Activated CD8-positive, alpha-beta memory T cell treated with anti-CD3 and anti-CD28 coated beads, Interleukin-2, amount 10 ng/mL, durations not matched to agents 7 days and 5 days (primary cell): ENCODE measurements at regions not wholly inside any gene's neighbourhood (a gene's known extent, or its start where the extent isn't known, plus 50 kb on each side); places are given as distances from the start of the nearest gene placed in this dataset.

ENCODE experiments used
- ATAC-seq: fragments of 150-1000 bp; cut with Tn5 transposase; one replicate; pipeline ENCODE4 v1.10.0; 2021; ENCODE audit warnings: moderate library complexity
- CTCF ChIA-PET: fragments of 350-600 bp; sonication (Branson Sonifier 250); formaldehyde crosslinking; loops from one replicate; lab custom pipeline; 2021; ENCODE audit warnings: antibody characterized with exemption; lab: Charles Lee
- DNase-seq: peaks from one replicate; pipeline ENCODE4 v3.0.0-alpha.2; 2020
- H3K27ac Mint-ChIP-seq: one replicate; pipeline ENCODE4 v1.8.0; 2021; ENCODE audit warnings: mild to moderate bottlenecking, mixed read lengths
- H3K27me3 Mint-ChIP-seq: one replicate; pipeline ENCODE4 v1.8.0; 2021; ENCODE audit warnings: mixed read lengths
- H3K36me3 Mint-ChIP-seq: one replicate; pipeline ENCODE4 v1.8.0; 2021; ENCODE audit warnings: mild to moderate bottlenecking, mixed read lengths
- H3K4me1 Mint-ChIP-seq: one replicate; pipeline ENCODE4 v1.8.0; 2021; ENCODE audit warnings: mixed read lengths
- H3K4me3 Mint-ChIP-seq: one replicate; pipeline ENCODE4 v1.8.0; 2021; ENCODE audit warnings: mild to moderate bottlenecking, moderate library complexity, mixed read lengths
- H3K9me3 Mint-ChIP-seq: one replicate; pipeline ENCODE4 v1.8.0; 2022; ENCODE audit warnings: low read depth, mixed read lengths

- no peaks in the 10 kb centered on the region for H3K9me3 Mint-ChIP-seq
- peaks cover 4% of the 10 kb centered on the region for H3K4me1 Mint-ChIP-seq
- DNase-seq (no peak), ATAC-seq (no peak)
- peaks cover 6% of the 10 kb centered on the region for H3K27me3 Mint-ChIP-seq
- H3K36me3 Mint-ChIP-seq: no peaks in the 10 kb centered on the region
- CTCF ChIA-PET: no interaction called here
- H3K27ac Mint-ChIP-seq: no peak overlapping the region
- H3K4me3 Mint-ChIP-seq: no peak overlapping the region
Measured at GRCh38 chr6:4403023-4403752, 267.8 kb upstream of the ECI2 start.

GRCh38 chr6:4402477-4402976, 267.2 kb upstream of the ECI2 start:
- CTCF ChIA-PET: no interaction called here
- peaks cover 2% of the 10 kb centered on the region for H3K27me3 Mint-ChIP-seq
- H3K4me1 Mint-ChIP-seq: peaks cover under 1% of the 10 kb centered on the region
- ATAC-seq (no peak), DNase-seq (no peak)
- H3K9me3 Mint-ChIP-seq: no peaks in the 10 kb centered on the region
- H3K4me3 Mint-ChIP-seq: no peak overlapping the region
- no peaks in the 10 kb centered on the region for H3K36me3 Mint-ChIP-seq
- no peak overlapping the region for H3K27ac Mint-ChIP-seq

- Mint-ChIP-seq H3K4me3 (no peak overlapping the region), H3K27me3 (peaks cover 2% of the 10 kb centered on the region), H3K36me3 (no peaks in the 10 kb centered on the region), H3K27ac (no peak overlapping the region), H3K9me3 (no peaks in the 10 kb centered on the region), H3K4me1 (no peaks in the 10 kb centered on the region)
- no peak for DNase-seq
- ATAC-seq: no peak
- CTCF ChIA-PET: no interaction called here
Measured at GRCh38 chr6:4401408-4402368, 266.3 kb upstream of the ECI2 start.

- H3K27ac Mint-ChIP-seq: no peak overlapping the region
- no peak overlapping the region for H3K4me3 Mint-ChIP-seq
- no peaks in the 10 kb centered on the region for H3K4me1 Mint-ChIP-seq
- DNase-seq (no peak), ATAC-seq (no peak)
- H3K9me3 Mint-ChIP-seq: no peaks in the 10 kb centered on the region
- peaks cover 6% of the 10 kb centered on the region for H3K27me3 Mint-ChIP-seq
- CTCF ChIA-PET: no interaction called here
- H3K36me3 Mint-ChIP-seq: no peaks in the 10 kb centered on the region
Measured at GRCh38 chr6:4399656-4400055, 264.3 kb upstream of the ECI2 start.

- Mint-ChIP-seq H3K27me3 (peaks cover 9% of the 10 kb centered on the region), H3K36me3 (no peaks in the 10 kb centered on the region), H3K27ac (no peak overlapping the region), H3K4me1 (no peaks in the 10 kb centered on the region), H3K4me3 (no peak overlapping the region), H3K9me3 (no peaks in the 10 kb centered on the region)
- ATAC-seq (no peak), DNase-seq (no peak)
- CTCF ChIA-PET: no interaction called here
Measured at GRCh38 chr6:4398791-4399190, 263.4 kb upstream of the ECI2 start.

GRCh38 chr6:4397307-4397706, 261.9 kb upstream of the ECI2 start:
- DNase-seq (no peak), ATAC-seq (no peak)
- peaks cover 9% of the 10 kb centered on the region for H3K27me3 Mint-ChIP-seq
- H3K4me1 Mint-ChIP-seq: no peaks in the 10 kb centered on the region
- H3K9me3 Mint-ChIP-seq: no peaks in the 10 kb centered on the region
- H3K36me3 Mint-ChIP-seq: no peaks in the 10 kb centered on the region
- no peak overlapping the region for H3K4me3 Mint-ChIP-seq
- CTCF ChIA-PET: no interaction called here
- H3K27ac Mint-ChIP-seq: no peak overlapping the region

- peaks cover 11% of the 10 kb centered on the region for H3K27me3 Mint-ChIP-seq
Measured at GRCh38 chr6:4396044-4396443, 260.7 kb upstream of the ECI2 start.

GRCh38 chr6:4395386-4395785, 260.0 kb upstream of the ECI2 start:
- Mint-ChIP-seq H3K36me3 (no peaks in the 10 kb centered on the region), H3K9me3 (no peaks in the 10 kb centered on the region), H3K27me3 (peaks cover 15% of the 10 kb centered on the region), H3K27ac (no peak overlapping the region), H3K4me1 (no peaks in the 10 kb centered on the region), H3K4me3 (no peak overlapping the region)
- ATAC-seq (no peak), DNase-seq (no peak)
- CTCF ChIA-PET: no interaction called here

More at GRCh38 chr6:4396044-4396443, 260.7 kb upstream of the ECI2 start:
- Mint-ChIP-seq H3K4me1 (no peaks in the 10 kb centered on the region), H3K27ac (no peak overlapping the region), H3K9me3 (no peaks in the 10 kb centered on the region), H3K4me3 (no peak overlapping the region), H3K36me3 (no peaks in the 10 kb centered on the region)
- DNase-seq (no peak), ATAC-seq (no peak)
- CTCF ChIA-PET: no interaction called here

GRCh38 chr6:4394786-4395185, 259.4 kb upstream of the ECI2 start:
- H3K27ac Mint-ChIP-seq: no peak overlapping the region
- H3K4me3 Mint-ChIP-seq: no peak overlapping the region
- no peak for ATAC-seq
- DNase-seq: no peak
- CTCF ChIA-PET: no interaction called here
- H3K9me3 Mint-ChIP-seq: no peaks in the 10 kb centered on the region
- H3K36me3 Mint-ChIP-seq: no peaks in the 10 kb centered on the region
- no peaks in the 10 kb centered on the region for H3K4me1 Mint-ChIP-seq
- peaks cover 15% of the 10 kb centered on the region for H3K27me3 Mint-ChIP-seq

- H3K36me3 Mint-ChIP-seq: no peaks in the 10 kb centered on the region
- ATAC-seq: no peak
- CTCF ChIA-PET: no interaction called here
- H3K4me3 Mint-ChIP-seq: no peak overlapping the region
- H3K27ac Mint-ChIP-seq: no peak overlapping the region
- H3K27me3 Mint-ChIP-seq: peaks cover 11% of the 10 kb centered on the region
- H3K4me1 Mint-ChIP-seq: no peaks in the 10 kb centered on the region
- no peak for DNase-seq
- H3K9me3 Mint-ChIP-seq: peaks cover 8% of the 10 kb centered on the region
Measured at GRCh38 chr6:4388675-4389074, 253.3 kb upstream of the ECI2 start.

- DNase-seq (no peak), ATAC-seq (no peak)
- Mint-ChIP-seq H3K4me1 (no peaks in the 10 kb centered on the region), H3K27me3 (peaks cover 7% of the 10 kb centered on the region), H3K27ac (no peak overlapping the region), H3K36me3 (no peaks in the 10 kb centered on the region), H3K4me3 (no peak overlapping the region), H3K9me3 (peaks cover 11% of the 10 kb centered on the region)
- CTCF ChIA-PET: no interaction called here
Measured at GRCh38 chr6:4384656-4385055, 249.3 kb upstream of the ECI2 start.

GRCh38 chr6:4383910-4384638, 248.7 kb upstream of the ECI2 start:
- Mint-ChIP-seq H3K36me3 (no peaks in the 10 kb centered on the region), H3K4me3 (no peak overlapping the region), H3K4me1 (no peaks in the 10 kb centered on the region), H3K27me3 (peaks cover 5% of the 10 kb centered on the region), H3K9me3 (peaks cover 11% of the 10 kb centered on the region), H3K27ac (no peak overlapping the region)
- no peak for ATAC-seq
- DNase-seq: no peak
- CTCF ChIA-PET: no interaction called here

- DNase-seq (no peak), ATAC-seq (no peak)
- Mint-ChIP-seq H3K4me1 (no peaks in the 10 kb centered on the region), H3K36me3 (no peaks in the 10 kb centered on the region), H3K4me3 (no peak overlapping the region), H3K27ac (no peak overlapping the region), H3K27me3 (peaks cover 3% of the 10 kb centered on the region), H3K9me3 (peaks cover 11% of the 10 kb centered on the region)
- CTCF ChIA-PET: no interaction called here
Measured at GRCh38 chr6:4382362-4382853, 247.0 kb upstream of the ECI2 start.
